Ishikawa (cell line): ENCODE measurements at regions not wholly inside any gene's neighbourhood (a gene's known extent, or its start where the extent isn't known, plus 50 kb on each side); places are given as distances from the start of the nearest gene placed in this dataset.

ENCODE experiments used
- CEBPB ChIP-seq: IDR thresholded peaks from 2 replicates; pipeline ENCODE4 v1.6.1; 2012
- EP300 ChIP-seq: IDR thresholded peaks from 2 replicates; pipeline ENCODE4 v1.6.1; 2012; ENCODE audit warnings: borderline replicate concordance
- FOXM1 ChIP-seq: IDR thresholded peaks from 2 replicates; pipeline ENCODE4 v1.6.1; 2012; ENCODE audit warnings: low read depth, borderline replicate concordance
- NFIC ChIP-seq: IDR thresholded peaks from 2 replicates; pipeline ENCODE4 v1.6.1; 2012
- TCF12 ChIP-seq: IDR thresholded peaks from 2 replicates; pipeline ENCODE4 v1.6.1; 2012; ENCODE audit warnings: low read depth
- YY1 ChIP-seq: IDR thresholded peaks from 2 replicates; pipeline ENCODE4 v1.6.1; 2012; ENCODE audit warnings: low read depth
- TF ChIP-seq, protein P1 (sequence below): IDR thresholded peaks from 2 replicates; pipeline ENCODE4 v1.6.1; 2012; ENCODE audit warnings: low read depth, mild to moderate bottlenecking
- TF ChIP-seq, protein P2 (sequence below): IDR thresholded peaks from 2 replicates; pipeline ENCODE4 v1.6.1; 2012

DNA sequence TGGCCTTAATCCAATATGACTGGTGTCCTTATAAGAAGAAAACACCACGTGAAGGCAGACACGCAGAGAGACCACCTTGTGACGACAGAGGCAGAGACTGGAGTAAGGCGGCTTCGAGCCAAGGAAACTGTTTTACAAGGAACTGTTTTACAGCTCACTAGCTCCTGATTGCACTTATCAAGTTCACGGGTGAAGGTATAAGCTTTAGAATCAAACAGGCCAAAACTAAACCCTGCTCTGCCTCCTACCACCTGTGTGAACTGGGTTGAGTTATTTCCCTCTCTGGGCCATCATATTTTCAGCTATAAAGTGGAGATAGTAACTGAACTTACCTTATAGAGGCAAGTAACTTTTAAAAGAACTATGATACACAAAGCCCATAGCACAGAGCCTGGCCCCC is 166.9 kb upstream of the NFIA start:
- no peak for TF ChIP-seq FOXM1
- TF ChIP-seq, protein P1, sequence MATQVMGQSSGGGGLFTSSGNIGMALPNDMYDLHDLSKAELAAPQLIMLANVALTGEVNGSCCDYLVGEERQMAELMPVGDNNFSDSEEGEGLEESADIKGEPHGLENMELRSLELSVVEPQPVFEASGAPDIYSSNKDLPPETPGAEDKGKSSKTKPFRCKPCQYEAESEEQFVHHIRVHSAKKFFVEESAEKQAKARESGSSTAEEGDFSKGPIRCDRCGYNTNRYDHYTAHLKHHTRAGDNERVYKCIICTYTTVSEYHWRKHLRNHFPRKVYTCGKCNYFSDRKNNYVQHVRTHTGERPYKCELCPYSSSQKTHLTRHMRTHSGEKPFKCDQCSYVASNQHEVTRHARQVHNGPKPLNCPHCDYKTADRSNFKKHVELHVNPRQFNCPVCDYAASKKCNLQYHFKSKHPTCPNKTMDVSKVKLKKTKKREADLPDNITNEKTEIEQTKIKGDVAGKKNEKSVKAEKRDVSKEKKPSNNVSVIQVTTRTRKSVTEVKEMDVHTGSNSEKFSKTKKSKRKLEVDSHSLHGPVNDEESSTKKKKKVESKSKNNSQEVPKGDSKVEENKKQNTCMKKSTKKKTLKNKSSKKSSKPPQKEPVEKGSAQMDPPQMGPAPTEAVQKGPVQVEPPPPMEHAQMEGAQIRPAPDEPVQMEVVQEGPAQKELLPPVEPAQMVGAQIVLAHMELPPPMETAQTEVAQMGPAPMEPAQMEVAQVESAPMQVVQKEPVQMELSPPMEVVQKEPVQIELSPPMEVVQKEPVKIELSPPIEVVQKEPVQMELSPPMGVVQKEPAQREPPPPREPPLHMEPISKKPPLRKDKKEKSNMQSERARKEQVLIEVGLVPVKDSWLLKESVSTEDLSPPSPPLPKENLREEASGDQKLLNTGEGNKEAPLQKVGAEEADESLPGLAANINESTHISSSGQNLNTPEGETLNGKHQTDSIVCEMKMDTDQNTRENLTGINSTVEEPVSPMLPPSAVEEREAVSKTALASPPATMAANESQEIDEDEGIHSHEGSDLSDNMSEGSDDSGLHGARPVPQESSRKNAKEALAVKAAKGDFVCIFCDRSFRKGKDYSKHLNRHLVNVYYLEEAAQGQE, result no peak
- no peak for TF ChIP-seq YY1
- TF ChIP-seq, protein P2, sequence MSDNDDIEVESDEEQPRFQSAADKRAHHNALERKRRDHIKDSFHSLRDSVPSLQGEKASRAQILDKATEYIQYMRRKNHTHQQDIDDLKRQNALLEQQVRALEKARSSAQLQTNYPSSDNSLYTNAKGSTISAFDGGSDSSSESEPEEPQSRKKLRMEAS, result no peak
- no peak for TF ChIP-seq CEBPB
- TF ChIP-seq TCF12, result no peak
- no peak for TF ChIP-seq NFIC
- no peak for TF ChIP-seq EP300
